GM18508 (cell line): ENCODE measurements at regions not wholly inside any gene's neighbourhood (a gene's known extent, or its start where the extent isn't known, plus 50 kb on each side); places are given as distances from the start of the nearest gene placed in this dataset.

Experiments used
- ATAC-seq: cut with Tn5 transposase; IDR thresholded peaks from one replicate; pipeline ENCODE4 v1.9.1; 2021; ENCODE audit warnings: moderate number of reproducible peaks; ENCODE audit not compliant: insufficient read depth, unreplicated experiment

GRCh38 chr4:14928035-14928434 is 74.2 kb upstream of the CPEB2 start:
- ATAC-seq = no peak

GRCh38 chr4:14929669-14930068 is 72.6 kb upstream of the CPEB2 start:
- ATAC-seq = no peak

- no peak for ATAC-seq
Observed at GRCh38 chr4:14934704-14935390, 67.4 kb upstream of the CPEB2 start.

- no peak for ATAC-seq
Observed at GRCh38 chr4:14943749-14944148, 58.5 kb upstream of the CPEB2 start.

GRCh38 chr4:14952352-14952751 is 49.9 kb upstream of the CPEB2 start:
- peak; percentile 63 for ATAC-seq
